Activated CD4-positive, alpha-beta T cell treated with anti-CD3 and anti-CD28 coated beads, Interleukin-2, amount 50 U/mL, for 48 hours (primary cell): ENCODE measurements at regions not wholly inside any gene's neighbourhood (a gene's known extent, or its start where the extent isn't known, plus 50 kb on each side); places are given as distances from the start of the nearest gene placed in this dataset.

Experiments used
- DNase-seq, 2 experiments: peaks; one replicate each; pipeline ENCODE4 v3.0.0-alpha.2; 2020

- DNase-seq: no peak
Measured at GRCh38 chr6:15001326-15001910, 244.5 kb upstream of the JARID2 start.

GRCh38 chr6:15008269-15008668, 237.6 kb upstream of the JARID2 start:
- DNase-seq: no peak

- no peak for DNase-seq
Measured at GRCh38 chr6:15014958-15015357, 230.9 kb upstream of the JARID2 start.

GRCh38 chr6:15016813-15017212, 229.1 kb upstream of the JARID2 start:
- DNase-seq: no peak

DNA sequence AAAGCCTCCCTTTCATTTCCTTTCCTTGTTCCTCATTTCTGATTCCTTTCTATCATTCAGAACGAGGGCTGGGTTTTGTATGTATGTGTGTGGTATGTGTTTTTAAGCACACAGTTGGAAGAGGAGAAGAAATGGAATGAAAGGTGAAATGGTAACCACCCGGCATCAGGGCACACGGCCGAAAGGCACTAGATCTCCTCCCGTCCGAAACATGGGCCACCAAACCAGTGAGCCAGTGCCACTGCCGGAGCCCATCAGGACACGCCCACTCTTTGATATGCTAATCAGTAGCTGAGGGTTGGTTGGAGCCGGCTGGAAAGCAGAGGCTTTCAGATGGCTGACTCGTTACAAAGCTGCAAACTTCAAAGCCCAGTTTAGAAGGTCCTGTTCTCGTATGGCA, 228.6 kb upstream of the JARID2 start:
- DNase-seq: peak in 1 of 2 experiments; percentile 16

DNA sequence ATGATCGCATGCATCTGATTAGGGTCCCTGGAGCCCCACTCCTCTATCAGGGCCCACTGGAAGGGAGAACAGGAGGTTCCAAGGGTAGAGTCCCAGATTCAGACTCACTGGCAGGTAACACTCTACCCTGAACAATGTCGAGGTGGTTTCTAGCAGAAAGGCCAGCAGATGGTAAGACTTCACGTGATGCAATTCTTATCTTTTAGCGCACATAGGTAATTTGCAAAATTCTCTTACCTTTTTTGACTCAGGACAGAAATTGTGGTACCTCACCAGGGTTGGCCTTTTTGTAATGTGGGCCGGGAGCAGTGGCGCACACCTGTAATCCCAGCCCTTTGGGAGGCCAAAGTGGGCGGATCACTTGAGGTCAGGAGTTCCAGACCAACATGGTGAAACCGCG, 228.1 kb upstream of the JARID2 start:
- no peak for DNase-seq

DNA sequence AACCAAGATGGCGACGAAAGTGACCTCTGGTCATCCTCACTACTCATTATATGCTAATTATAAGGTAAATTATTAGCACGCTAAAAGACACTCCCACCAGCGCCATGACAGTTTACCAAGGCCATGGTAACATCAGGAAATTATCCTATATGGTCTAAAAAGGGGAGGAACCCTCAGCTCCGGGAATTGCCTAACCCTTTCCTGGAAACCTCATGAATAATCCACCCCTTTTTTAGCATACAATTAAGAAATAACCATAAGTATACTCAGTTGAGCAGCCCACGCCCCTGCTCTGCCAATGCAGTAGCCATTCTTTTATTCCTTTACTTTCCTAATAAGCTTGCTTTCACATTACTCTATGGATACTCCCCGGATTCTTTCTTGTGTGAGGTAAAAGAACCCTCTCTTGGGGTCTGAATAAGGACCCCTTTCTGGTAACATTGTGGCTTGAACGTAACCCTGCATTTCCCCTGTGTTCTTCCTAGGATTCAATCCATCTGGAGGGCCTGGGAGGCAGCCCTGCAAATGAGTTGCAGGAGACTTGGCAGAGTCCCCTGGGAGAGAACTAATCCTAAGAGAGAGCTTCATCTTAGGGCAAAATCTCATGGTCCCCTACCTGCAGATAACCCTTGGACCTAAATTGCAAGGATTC, 225.6 kb upstream of the JARID2 start:
- no peak for DNase-seq

DNA sequence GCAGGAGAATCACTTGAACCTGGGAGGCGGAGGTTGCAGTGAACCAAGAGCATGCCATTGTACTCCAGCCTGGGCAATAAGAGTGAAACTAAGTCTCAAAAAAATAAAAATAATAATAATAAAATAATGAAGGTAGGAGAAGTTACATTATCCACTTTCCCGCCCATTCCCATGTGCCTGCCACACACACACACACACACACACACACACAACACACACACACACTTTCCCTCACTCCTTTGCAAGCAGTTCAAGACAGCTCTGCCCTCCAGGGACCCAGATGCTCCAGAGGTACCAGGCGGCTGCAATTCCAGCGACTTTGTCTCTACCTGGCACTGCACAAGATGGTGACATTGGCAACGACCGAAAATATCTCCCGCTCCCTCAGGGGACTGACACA, 224.8 kb upstream of the JARID2 start:
- DNase-seq: no peak

GRCh38 chr6:15023018-15023417, 222.9 kb upstream of the JARID2 start:
- DNase-seq: peak; percentile 24 to 31

GRCh38 chr6:15023448-15023847, 222.4 kb upstream of the JARID2 start:
- DNase-seq: peak; percentile 71 to 80

DNA sequence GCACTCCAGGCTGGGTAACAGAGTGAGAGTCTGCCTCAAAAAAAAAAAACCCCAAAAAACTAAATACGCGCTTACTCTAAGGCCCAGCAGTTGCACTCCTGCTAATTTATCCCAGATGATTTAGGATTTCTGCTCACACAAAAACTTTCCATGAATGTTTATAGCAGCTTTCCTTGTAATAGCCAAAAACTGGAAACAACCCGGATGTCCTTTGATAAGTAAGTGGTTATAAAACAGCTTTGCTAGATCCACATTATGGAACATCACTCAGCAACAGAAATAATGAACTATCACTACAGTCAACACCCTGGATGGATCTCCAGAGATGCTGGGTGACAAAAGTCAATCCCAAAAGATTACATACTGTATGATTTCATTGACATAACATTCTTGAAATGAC, 220.4 kb upstream of the JARID2 start:
- no peak for DNase-seq

- no peak for DNase-seq
Measured at GRCh38 chr6:15026832-15027231, 219.0 kb upstream of the JARID2 start.

DNA sequence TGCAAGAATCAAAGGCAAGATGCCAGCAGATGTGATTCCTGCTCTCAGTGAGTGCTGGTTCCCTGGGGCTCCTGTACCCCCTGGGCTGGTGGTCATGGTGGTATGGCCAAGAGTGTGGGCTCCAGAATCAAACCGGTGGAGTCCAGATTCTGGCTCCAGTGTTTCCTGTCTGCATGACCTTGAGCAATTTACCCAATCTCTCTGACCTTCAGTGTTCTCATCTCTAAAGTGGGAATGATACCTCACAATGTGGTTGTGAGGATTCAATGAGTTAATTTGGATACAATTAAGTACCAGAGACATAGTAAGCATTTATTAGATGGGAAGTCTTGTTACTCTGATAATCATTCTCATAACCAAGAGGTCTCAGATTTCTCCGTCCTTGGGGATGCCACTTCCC, 218.4 kb upstream of the JARID2 start:
- no peak for DNase-seq

DNA sequence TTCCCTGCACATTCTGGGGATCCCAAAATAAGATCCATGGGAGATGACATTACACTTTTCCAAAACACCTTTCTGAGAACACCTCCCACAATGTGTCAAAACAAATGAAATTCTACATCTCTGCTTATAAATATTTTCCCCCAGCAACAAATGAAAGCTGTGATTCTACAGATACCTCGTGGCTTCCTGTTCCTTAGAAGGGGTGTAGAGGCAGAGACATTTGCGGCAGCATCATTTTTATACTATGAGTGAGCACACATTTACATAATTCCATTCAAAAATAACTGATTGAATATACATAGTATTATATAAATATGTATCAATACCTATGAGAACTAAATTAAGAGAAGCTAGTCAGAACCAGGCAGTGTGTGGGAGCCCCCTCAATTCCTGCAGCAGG, 213.9 kb upstream of the JARID2 start:
- DNase-seq: no peak

GRCh38 chr6:15033850-15034203, 212.0 kb upstream of the JARID2 start:
- no peak for DNase-seq

GRCh38 chr6:15036690-15037245, 209.1 kb upstream of the JARID2 start:
- no peak for DNase-seq

DNA sequence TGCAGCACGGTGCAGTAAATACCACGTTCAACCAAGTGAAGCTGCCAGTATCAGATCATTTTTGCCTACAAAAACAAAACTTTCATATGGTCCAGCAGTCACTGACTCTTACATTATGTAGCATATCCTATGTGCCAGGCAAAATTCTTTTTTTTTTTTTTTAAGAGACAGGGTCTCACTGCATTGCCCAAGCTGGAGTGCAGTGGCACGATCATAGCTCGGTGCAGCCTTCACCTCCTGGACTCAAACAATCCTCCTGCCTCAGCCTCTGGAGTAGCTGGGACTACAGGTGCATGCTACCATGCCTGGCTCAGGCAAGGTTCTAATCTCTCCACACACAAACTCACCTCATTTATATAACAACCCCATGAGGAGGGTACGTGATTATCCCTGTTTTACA, 208.6 kb upstream of the JARID2 start:
- DNase-seq: no peak

- no peak for DNase-seq
Measured at GRCh38 chr6:15038013-15038791, 207.7 kb upstream of the JARID2 start.

GRCh38 chr6:15039136-15039535, 206.7 kb upstream of the JARID2 start:
- no peak for DNase-seq

DNA sequence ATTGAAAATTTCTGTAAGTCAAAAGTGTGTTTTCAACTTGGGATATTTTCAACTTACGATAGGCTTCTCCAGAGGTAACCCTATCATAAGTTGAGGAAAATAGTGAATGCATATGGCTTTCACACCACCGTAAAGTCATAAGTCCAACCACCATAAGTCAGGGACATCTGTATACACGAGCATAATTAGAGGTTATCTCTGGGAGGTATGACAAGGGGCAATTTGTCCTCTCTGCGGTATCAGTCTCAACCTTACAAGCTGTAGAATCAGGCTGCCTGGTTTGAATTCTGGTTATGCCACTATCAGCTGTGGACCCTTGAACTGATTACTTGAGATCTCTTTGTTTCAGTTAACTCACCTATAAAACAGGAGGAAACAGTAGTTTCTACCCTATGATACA, 202.9 kb upstream of the JARID2 start:
- DNase-seq: no peak

DNA sequence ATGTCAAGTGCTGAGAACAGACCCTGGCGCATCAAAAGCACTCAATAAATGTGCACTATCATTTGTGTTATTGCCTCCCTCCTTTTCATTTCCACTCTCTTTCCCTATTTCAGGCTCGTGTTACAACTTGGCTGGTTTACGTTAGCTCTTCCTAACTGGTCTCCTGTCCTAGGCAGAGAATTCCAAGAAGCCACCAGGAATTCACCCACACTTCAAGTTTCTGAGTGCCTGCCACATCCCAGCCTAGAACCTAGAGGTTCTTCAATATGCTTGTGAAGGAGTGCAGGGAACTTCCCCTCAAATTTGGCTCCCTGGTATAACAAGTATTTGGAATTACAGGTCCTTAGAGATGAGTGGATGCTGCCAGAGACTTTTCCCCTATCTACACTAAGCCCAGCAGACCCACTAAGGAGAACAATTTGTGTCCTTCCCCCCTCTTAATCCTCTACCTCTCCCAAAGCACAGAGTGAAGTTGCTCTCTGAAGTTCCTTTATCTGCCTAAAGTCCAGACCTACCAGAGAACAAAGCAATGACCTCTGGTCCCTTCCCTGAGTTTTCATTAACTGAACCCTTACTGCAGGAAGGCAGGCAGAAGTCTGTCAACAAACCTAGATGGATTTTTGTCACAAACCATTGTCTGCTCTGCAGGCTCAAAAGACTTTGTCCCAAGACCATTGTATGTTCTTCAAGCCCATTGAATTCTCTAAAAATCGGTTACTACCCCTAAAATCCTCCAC, 201.6 kb upstream of the JARID2 start:
- DNase-seq: no peak

GRCh38 chr6:15044948-15045347, 200.9 kb upstream of the JARID2 start:
- DNase-seq: no peak

DNA sequence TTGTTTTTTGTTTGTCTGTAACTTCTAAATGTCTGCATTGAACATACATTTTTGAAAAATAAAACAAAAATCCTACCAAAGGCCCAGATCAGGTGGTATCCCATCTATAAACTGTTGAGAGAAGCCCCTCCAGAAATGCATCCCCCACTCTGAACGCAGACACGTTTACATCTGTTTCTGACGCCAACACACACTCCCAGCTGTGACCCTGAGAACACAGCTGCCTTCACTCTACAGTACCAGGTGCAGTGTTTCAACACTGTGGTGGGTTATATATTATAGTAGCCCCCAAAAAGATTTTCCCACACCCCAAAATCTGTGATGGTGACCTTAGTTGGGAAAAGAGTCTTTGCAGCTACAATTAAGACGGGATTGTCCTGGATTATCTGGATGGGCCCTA, 199.1 kb upstream of the JARID2 start:
- no peak for DNase-seq
